ENCODE measurements at regions not wholly inside any gene's neighbourhood (a gene's known extent, or its start where the extent isn't known, plus 50 kb on each side); places are given as distances from the start of the nearest gene placed in this dataset.
"Not testable (repeated sequence)": the region's sequence is repeated elsewhere in the genome, so short reads cannot be mapped to it uniquely, and the experiment has no call there.

DNA sequence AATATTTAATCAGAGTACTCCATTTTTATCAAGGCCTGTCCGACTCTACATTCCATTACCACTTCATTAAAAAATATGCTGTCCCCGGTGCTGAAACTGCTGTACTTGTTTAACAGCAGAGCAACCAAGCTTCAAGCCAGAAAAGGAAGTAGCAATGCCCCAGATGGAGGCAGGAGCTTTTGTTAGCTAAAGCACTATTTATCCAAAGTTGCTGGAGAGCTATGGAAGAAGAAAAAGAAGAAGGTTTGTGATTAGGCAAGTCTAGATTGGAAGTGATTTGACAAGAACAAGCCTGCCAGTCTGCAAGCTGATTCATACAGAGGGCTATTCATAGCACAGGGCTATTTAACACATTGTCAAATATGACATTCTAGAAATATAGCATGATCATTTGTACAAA lies 160.9 kb upstream of the SPTLC3 start:
- no peak for DNase-seq

DNA sequence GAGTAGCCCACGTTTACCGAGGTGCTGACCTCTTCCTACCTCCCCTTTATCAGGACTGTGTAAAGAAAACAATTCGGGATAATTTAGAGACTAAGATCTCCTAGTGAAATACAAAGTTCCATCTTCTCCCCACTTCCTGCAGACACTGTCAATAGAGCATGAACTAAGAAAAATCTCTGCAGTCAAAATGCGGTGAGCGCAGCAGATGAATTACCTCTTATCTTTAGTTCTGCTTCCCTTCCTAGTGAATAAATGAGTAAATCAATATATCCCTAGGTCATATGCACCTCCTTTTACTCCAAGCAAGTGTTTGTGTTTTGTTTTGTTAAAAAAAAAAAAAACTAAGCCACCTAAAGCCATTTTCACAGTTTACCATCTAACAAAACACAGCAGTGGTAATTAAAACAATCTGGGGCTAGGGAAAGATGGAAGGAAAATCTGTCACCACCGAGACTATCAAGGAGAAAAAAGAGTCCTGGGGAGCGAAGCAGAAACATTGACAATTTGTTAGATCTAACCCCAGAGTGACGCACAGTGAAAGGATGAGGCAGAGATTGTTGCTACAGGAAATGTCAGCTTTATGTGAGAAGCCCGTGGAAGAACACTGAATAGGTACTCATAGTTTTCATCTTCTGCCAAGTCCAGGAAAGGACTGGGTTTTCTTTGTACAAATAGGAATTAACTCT lies 159.4 kb upstream of the SPTLC3 start:
- no peak for DNase-seq

DNA sequence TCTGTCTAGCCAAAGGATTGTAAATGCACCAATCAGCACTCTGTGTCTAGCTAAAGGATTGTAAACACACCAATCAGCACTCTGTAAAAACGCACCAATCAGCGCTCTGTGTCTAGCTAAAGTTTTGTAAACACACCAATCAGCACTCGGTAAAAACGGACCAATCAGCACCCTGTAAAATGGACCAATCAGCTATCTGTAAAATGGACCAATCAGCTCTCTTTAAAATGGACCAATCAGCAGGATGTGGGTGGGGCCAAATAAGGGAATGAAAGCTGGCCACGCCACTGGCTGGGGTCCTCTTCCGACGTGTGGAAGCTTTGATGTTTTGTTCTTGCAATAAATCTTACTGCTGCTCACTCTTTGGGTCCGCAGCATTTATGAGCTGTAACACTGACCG lies 151.1 kb upstream of the SPTLC3 start:
- not testable (repeated sequence) for DNase-seq

DNA sequence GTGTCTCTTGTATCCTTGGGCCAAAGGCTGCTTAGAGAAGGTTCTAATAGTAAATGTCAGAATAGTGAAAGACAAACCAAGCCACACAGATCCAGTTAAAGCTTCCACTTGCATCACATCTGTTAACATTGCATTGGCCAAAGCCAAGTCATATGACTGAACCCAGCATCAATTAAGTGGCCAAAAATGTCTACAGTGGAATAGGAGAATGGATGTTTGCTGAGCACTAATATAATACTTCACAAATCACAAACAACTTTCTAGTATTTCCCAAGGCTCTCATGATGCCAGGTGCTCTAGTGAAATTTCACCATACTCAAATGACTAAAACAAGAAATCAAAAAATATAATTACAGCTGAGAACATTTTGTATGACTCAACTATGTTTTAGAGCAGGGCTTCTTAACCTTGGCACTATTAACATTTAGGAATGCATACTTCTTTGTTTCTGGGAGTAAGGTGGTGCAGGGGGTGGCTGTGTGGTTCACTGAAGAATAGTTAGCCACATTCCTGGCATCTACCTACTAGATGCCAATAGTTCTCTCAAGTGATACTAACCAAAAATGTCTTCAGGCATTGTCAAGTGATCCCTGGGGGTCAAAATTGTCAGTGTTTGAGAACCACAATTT lies 148.0 kb upstream of the SPTLC3 start:
- no peak for DNase-seq

DNA sequence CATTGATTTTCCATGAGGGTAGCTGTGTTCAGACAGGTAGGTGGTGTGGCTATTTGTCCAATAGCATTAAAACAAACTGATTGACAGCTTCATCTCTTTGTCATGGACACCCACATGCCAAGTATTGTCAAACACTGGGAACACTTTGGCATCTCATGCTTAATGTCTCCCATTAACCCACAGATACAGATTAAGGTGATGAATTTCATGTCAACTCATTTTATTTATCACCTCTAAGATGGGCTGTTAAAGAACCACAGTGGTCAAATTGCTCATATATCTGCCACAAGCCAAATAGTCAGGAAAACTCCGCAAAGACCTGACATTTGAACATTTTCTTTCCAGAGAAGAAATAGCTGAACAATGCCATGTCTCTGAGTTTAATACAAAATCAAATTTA lies 139.1 kb upstream of the SPTLC3 start:
- no peak for DNase-seq

DNA sequence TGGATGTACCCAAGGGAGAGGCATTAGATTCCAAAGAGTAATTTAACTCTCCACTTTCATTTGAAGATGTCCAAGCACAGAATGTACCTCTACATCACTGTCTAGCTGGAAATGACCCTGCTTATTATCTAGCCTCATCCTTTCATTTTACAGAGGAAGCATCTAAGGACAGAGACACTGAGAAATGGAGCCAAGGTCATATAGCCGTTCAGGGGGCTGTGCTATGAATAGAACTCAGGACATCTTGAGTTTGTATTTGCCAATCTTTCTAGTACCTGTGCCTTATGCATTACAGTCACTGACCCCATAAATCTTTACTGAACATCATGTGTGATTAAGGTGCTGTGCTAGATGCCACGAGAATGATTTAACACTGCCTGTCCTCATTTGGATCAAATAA lies 138.2 kb upstream of the SPTLC3 start:
- DNase-seq: no peak

DNA sequence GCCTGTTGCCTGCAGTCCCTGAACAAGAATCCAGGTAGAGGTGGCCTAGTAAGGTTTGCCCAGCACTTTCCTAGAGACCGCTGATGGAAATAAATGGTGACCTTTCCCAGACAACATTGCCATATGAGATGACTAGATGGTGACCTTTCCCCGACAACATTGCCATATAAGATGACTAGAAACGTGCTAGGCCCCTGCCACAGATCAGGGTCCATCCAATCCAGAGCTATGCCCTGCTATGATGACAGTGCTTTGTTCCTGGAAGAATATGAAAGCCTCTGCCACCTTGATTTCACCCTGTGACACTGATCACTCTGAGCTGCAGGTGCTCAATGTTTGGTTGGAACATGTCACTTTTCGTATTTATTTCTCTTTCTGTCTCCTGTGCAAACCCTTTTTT lies 133.8 kb upstream of the SPTLC3 start:
- DNase-seq: no peak

DNA sequence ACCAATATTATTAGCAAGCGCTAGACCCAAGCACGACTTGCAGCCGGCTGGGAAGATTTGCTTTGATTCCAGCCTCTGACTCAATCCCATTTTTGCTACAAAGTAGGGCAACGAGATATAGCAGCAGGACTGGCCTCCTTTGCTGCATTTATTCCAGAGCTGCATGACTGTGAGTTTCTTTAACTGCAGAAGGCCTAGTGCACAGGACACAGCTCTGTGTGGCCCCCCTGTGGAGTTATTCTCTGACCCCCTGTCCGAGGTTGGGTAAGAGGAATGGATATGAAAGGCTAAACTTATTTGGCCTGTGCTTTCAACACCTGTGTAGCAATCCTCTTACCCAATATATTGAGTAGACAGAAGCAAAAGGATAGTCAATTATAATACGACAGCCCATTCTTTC lies 133.3 kb upstream of the SPTLC3 start:
- no peak for DNase-seq

DNA sequence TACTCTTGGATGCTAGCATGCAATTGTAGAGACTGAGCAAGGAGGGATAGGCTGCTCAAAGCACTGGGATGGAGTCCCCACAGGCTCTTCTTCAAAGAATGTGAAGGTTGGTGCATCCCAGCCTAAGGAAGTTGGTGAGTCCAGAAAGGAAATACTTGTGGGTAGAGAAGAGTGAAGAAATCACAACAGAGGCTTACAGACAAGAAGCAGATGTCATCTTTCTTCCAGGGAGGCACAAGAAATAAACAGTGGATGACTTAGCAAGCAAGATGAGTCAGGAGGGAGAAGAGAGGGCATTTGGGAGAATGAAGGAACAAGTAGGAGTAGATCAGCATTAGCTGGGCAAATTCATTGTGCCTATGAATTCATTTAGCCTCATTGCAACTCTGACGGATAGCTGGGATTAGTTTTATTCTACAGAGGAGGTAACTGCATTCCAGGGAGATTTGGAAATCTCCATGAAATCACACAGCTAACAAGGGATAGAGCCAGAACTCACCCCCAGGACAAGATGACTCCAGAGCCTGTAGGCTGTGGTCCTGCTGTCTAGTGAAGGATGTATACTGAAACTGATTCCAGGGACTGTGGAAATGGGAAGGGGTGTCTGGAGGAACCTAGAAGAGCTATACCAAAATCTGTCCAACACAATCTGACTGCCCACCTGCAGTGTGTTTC lies 125.8 kb upstream of the SPTLC3 start:
- no peak for DNase-seq

DNA sequence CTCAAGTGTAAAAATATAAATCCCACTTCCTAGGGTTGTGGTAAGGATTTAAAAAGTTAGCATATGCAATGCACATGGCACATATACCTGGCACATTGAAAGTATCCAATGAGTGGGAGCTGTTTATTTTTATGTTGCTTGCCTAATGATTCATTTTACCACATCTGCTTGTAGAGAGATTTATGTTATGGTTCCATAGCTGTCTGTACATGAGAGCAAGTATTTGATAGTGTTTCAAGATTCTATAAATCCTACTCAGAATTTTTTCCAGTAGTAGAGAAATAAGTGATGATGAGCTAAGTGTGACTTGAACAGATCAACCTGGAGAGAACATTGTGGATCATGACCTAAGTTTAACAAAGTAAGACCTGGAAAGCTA lies 125.3 kb upstream of the SPTLC3 start:
- DNase-seq: no peak

DNA sequence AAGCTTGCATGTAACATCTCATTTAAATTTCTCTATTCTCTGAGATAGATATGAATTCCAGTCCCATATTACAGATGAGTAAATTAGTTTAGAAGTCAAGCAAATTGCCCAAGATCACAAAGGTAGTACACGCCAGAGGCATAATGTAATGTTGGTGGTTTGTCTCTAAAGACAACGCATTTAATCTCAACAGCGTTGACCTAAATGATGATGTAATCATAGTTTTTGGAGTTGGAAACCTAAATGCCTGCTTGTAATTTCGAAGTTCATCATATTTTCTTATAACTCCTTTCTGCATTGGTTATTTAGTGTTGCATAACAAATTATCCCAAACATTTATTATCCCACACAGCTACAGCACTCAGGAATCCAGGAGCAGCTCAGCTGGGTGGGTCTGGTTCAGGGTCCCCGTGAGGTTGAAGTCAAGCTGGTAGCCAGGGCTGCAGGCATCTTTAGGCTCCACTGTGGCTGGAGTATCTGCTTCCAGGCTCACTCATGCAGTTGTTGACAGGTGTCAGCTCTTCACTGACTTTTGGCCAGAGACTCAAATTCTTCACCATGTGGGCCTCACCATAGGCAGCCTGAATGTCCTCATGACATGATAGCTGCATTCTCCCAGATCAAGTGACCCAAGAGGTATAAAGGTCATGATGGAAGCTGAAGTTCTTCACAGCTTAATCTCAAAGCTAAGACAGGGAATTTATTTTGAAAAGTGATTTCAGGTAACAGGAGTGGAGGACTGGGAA lies 122.0 kb upstream of the SPTLC3 start:
- no peak for DNase-seq

DNA sequence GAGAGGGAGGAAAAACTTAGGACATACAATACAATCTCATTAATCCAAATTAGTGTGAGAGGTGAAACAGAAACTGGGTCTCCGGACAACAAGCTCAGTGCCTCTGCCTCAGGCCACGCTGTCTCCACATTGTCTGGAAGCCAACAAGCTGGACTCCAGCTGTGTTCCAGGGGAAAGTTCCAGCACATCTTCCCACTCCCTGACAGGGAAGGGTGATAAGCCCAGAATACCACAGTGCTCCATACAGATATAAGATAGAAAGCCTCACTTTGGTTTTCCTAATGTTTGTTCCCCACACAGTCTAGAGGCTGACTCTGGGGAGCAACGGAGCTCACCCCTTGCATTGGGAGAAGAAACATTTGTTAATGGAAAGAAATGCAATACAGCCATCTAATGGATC lies 117.1 kb upstream of the SPTLC3 start:
- no peak for DNase-seq

DNA sequence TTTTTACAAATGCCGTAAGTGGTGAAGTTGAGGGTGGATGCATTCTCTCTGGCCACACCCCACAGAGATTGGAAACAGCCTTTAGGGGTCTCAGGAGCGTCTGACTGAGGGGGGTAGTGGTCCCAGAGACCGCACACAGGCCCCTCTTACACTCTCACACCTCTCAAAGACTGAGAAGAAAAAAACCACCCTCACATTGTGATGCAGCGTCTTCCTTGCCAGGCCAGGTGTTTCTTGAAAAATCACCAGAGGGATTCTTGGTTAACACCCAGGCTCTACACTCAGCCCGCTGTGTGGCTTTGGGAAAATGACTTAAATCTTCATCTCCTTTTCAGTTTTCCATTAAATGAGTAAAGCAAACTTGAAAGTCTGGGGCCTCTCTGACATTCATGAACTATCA lies 115.8 kb upstream of the SPTLC3 start:
- DNase-seq: no peak

DNA sequence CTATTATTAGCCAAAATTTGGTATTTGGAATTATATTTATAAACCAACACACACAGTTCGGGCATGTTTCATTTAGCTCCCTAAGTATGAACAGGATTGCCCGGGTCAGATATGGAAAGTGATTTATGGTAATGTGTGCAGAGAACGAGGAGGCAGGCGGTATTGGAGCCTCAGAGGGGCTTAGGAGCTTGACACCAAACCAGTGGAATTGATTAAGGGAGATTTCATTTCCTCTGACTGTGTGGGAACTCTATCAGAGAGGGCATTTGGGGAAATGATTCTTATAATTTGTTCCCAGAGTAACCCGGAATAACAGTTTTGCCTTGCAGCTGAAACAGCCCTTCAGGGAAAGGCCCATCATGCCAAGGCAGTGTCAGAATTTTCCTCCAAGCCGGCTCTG lies 115.1 kb upstream of the SPTLC3 start:
- DNase-seq: no peak

DNA sequence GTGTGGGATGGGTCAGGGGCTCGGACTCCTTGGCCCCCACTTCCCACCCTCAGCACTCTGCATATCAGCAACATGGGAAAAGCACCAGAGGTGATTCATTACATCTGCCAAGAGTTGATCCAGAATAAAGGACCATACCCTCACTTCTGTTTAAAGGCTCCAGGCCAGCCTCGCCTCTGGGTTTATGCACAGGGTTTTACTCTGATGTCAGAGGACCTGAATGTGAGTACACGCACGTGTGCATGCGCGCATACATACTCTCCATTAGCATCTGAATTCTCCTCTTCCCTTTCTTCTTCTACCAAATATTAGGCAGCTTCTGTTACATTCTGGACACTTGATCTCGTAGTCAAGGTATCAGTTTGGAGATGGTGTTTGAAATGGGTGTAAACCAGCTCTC lies 114.7 kb upstream of the SPTLC3 start:
- no peak for DNase-seq

DNA sequence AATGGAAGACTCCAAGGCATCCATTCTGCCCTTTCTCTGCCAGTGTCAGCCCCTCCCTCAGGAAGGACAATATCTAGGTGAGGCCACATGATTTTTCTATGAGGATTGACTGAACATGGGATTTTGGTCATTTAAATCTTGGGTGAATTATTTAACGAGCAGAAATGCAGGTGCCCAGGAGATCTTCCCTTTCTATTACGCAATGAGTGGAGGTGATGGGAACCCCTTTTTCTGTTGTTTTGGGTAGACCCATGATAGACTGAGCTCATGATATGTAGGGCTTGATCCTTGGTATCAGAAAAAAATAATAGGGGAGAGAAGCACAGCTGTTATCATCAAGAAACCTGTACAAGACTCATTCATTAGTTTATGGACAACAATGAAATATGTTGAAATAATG lies 112.6 kb upstream of the SPTLC3 start:
- DNase-seq: no peak

DNA sequence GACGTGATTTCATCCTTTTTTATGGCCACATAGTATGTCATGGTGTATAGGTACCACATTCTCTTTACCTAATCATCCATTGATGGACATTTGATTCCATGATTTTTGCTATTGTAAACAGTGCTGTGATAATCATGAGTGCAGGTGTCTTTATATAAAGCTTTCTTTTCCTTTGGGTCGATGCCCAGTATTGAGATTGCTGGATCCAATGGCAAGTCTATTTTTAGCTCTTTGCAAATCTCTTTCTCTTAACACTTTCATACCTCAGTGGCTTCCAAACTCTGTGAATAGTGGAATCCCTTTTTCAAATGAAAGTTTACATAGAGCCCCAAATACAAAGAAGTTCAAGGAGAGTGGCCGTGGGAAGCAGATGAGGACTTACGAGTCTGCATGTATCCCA lies 105.8 kb upstream of the SPTLC3 start:
- DNase-seq: no peak

DNA sequence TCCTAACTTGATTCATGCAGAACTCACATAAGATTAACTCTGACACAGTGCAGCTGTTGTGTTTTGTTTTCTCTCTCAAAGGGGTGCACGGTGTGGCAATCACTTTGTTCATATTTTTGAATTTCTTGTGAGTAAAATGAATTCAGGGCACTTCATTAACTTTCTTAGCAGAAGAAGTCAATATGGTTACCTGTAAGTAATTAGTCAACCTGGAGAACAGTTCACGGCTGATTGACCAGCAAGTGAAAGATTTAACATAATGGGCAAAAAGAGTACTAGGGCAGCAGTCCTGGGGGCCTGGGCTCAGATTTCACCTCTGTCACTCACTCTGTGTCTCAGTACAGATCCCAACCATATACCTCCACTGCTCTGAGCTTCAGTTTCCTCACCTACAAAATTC lies 102.4 kb upstream of the SPTLC3 start:
- DNase-seq: no peak

DNA sequence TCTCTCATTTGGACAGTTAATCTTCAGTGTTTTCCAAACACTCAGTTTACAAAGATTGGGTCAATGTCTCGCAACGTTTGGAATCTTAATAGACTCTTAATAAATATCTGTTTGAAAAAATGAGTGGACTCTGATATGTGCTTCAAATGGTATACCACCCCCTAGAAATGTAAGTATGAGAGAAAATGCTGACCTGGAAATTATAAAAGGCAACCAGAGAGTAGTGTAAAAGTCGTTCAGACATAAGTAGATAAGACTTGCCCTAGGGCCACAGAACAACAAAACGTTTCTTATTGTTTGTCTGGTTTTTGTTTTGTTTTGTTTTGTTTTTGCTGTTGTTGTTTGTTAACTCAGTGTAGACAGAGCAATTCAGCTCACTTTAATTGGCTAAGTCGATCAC lies 97.4 kb upstream of the SPTLC3 start:
- DNase-seq: no peak

DNA sequence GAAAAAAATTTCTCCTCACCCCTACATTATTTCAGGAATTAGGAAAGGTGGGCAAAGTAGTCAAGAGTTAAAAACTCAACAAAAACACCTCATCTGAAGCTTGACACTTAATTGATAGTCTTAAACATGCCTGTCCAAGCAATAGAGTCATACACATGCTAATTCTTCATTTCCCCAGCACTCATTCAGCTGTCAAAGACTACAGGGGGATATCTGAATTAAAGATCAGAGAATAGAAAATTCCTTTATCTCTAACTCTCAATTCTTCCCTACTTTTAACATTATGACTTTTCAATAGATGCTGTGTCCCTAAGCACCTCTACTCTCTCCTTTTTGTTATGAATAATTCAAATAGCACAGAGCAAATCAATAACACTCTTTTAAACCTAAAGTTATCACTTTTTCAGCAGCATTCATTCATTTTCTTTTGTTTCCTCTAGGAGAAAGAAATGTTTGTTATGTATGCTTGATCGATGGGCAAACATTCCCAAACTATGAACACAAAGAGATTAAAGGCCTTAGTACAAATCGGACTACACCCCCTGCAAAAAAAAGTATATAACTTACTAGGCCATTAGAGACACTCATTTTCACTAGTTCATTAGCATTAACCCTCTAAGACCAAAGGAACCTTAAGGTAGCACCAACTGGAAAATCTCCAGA lies 94.9 kb upstream of the SPTLC3 start:
- no peak for DNase-seq

DNA sequence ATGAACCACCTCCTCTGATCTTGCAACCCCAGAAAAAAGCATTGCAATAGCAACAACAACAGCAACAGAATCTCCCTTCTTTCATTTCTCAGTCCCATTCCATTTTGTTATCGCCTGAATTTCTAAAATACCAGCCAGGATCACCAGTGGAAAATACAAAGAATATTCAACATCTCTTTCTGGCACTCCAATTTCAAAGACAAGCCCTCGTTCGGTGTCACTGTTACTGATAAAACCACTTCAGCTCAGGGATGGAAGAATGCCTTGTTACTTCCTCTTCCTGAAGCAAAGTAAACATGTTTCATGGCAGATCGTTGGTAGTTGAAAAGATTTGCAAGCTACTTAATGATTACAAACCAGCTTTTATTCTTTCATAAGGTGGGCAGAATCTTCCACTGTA lies 94.0 kb upstream of the SPTLC3 start:
- DNase-seq: no peak

DNA sequence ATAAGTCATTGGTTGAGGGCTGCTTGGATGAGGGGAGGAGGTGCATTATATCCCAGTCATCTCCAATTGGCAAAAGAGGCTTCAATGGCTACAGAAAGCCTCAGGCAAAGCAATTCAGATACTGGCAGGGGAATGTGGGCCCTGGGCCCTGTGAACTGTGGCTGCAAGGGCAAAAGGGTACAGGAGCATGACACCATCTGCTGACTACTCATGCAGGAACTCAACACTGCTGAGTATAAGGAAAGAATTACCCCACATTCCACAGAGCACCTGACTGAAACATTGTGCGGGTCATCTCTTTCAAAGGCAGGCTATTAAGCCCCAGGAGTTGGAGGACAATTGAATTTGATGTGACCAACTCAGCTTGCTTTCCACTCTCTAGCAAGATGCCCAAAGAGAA lies 92.1 kb upstream of the SPTLC3 start:
- no peak for DNase-seq

DNA sequence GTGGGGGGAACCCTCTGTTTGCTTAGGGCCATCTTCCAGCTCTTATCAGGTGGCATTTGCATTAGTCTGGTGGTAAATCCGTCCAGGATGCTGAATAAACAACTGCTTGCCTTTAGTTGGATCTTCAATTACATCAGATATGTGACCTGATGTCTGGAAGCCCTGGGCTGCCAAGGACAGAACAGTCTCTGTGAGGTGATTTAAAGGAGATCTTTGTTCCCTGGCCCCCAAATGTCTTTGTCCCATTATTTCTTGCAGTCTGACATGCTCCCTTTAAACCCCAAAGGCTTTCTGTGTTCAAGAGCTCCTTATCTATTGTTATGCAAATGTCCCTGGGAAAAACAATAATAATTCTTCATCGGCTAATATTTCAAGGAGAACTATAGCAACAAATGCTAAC lies 84.6 kb upstream of the SPTLC3 start:
- DNase-seq: no peak
